ENCODE measurements at regions not wholly inside any gene's neighbourhood (a gene's known extent, or its start where the extent isn't known, plus 50 kb on each side); places are given as distances from the start of the nearest gene placed in this dataset.

- H3K4me1 ChIP-seq (ENCODE audit: control insufficient read depth in 1 of 2, insufficient read depth in 2 of 2, low read length in 2 of 2) = no peaks in the 10 kb centered on the region
- H3K27me3 ChIP-seq (ENCODE audit: control insufficient read depth in 1 of 2, insufficient read depth in 2 of 2, low read length in 2 of 2) = no peaks in the 10 kb centered on the region
- H3K9me3 ChIP-seq (ENCODE audit: control insufficient read depth in 1 of 2, low read length in 2 of 2) = no peaks in the 10 kb centered on the region
- H3K36me3 ChIP-seq (ENCODE audit: control insufficient read depth in 1 of 2, insufficient read depth in 2 of 2, low read length in 2 of 2) = no peaks in the 10 kb centered on the region
- H3K4me3 ChIP-seq (ENCODE audit: low read depth in 1 of 2, low read length in 2 of 2) = no peak overlapping the region
- no peak overlapping the region for H3K27ac ChIP-seq (ENCODE audit: low read depth, low read length)
- no peak overlapping the region for H3K9ac ChIP-seq (ENCODE audit: low read depth in 1 of 2, low read length in 2 of 2)
Measured at GRCh38 chr2:62354771-62355561, 151.0 kb downstream of the TMEM17 start.

DNA sequence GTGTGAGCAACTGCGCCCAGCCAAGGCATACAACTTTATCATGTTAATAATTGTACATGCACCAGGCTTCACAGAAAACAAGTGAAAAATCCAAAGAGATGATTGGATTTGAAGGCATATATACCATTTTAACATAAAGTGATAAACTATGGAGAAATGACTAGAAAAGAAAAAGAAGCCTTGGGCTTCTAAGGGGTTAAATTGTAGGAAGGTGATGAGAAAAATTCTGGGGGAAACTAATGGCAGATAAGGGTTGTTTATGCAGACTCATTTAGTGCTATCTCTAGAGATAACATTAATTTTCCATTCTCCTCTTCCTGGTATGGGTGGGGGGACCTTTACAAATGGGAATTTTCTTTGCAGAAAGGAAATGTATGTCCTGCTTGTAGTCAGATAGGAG is 154.0 kb downstream of the TMEM17 start:
- no peak overlapping the region for H3K9ac ChIP-seq (ENCODE audit: low read depth in 1 of 2, low read length in 2 of 2)
- no peaks in the 10 kb centered on the region for H3K4me1 ChIP-seq (ENCODE audit: control insufficient read depth in 1 of 2, insufficient read depth in 2 of 2, low read length in 2 of 2)
- H3K27me3 ChIP-seq (ENCODE audit: control insufficient read depth in 1 of 2, insufficient read depth in 2 of 2, low read length in 2 of 2) = no peaks in the 10 kb centered on the region
- no peak overlapping the region for H3K4me3 ChIP-seq (ENCODE audit: low read depth in 1 of 2, low read length in 2 of 2)
- H3K27ac ChIP-seq (ENCODE audit: low read depth, low read length) = no peak overlapping the region
- H3K9me3 ChIP-seq (ENCODE audit: control insufficient read depth in 1 of 2, low read length in 2 of 2) = no peaks in the 10 kb centered on the region
- no peaks in the 10 kb centered on the region for H3K36me3 ChIP-seq (ENCODE audit: control insufficient read depth in 1 of 2, insufficient read depth in 2 of 2, low read length in 2 of 2)

DNA sequence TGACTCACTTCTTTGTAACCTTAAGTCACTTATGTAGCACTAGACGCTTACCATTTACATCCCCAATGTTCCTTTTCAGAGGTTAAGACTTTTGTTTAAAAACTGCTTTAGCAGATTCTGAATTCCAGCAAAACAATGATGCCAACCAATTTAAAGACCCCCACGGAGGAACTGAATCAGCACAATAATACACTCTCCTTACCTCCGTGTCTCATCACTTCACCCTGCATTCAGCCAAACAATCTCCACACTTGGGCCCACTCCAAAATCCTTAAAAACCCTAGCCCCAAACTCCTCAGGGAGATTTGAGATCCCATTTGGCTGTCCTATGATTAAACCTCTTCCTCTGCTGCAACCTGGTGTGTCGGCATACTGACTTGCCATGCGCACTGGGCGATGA is 153.9 kb downstream of the B3GNT2 start:
- H3K27me3 ChIP-seq (ENCODE audit: control insufficient read depth in 1 of 2, insufficient read depth in 2 of 2, low read length in 2 of 2) = no peaks in the 10 kb centered on the region

GRCh38 chr2:62348700-62349099 is 152.8 kb downstream of the B3GNT2 start:
- Histone ChIP-seq H3K27ac (ENCODE audit: low read depth, low read length) (no peak overlapping the region), H3K9ac (ENCODE audit: low read depth in 1 of 2, low read length in 2 of 2) (no peak overlapping the region), H3K4me1 (ENCODE audit: control insufficient read depth in 1 of 2, insufficient read depth in 2 of 2, low read length in 2 of 2) (peaks cover 0 to 7% of the 10 kb centered on the region in 2 donors), H3K27me3 (ENCODE audit: control insufficient read depth in 1 of 2, insufficient read depth in 2 of 2, low read length in 2 of 2) (no peaks in the 10 kb centered on the region), H3K9me3 (ENCODE audit: control insufficient read depth in 1 of 2, low read length in 2 of 2) (no peaks in the 10 kb centered on the region), H3K36me3 (ENCODE audit: control insufficient read depth in 1 of 2, insufficient read depth in 2 of 2, low read length in 2 of 2) (no peaks in the 10 kb centered on the region), H3K4me3 (ENCODE audit: low read depth in 1 of 2, low read length in 2 of 2) (no peak overlapping the region)

More for the DNA sequence above, 153.9 kb downstream of the B3GNT2 start:
- H3K9me3 ChIP-seq (ENCODE audit: control insufficient read depth in 1 of 2, low read length in 2 of 2) = no peaks in the 10 kb centered on the region
- no peak overlapping the region for H3K27ac ChIP-seq (ENCODE audit: low read depth, low read length)
- H3K4me3 ChIP-seq (ENCODE audit: low read depth in 1 of 2, low read length in 2 of 2) = no peak overlapping the region
- H3K9ac ChIP-seq (ENCODE audit: low read depth in 1 of 2, low read length in 2 of 2) = no peak overlapping the region
- H3K36me3 ChIP-seq (ENCODE audit: control insufficient read depth in 1 of 2, insufficient read depth in 2 of 2, low read length in 2 of 2) = no peaks in the 10 kb centered on the region
- no peaks in the 10 kb centered on the region for H3K4me1 ChIP-seq (ENCODE audit: control insufficient read depth in 1 of 2, insufficient read depth in 2 of 2, low read length in 2 of 2)

- Histone ChIP-seq H3K36me3 (ENCODE audit: control insufficient read depth in 1 of 2, insufficient read depth in 2 of 2, low read length in 2 of 2) (no peaks in the 10 kb centered on the region), H3K4me3 (ENCODE audit: low read depth in 1 of 2, low read length in 2 of 2) (no peak overlapping the region), H3K9me3 (ENCODE audit: control insufficient read depth in 1 of 2, low read length in 2 of 2) (no peaks in the 10 kb centered on the region), H3K27me3 (ENCODE audit: control insufficient read depth in 1 of 2, insufficient read depth in 2 of 2, low read length in 2 of 2) (no peaks in the 10 kb centered on the region), H3K4me1 (ENCODE audit: control insufficient read depth in 1 of 2, insufficient read depth in 2 of 2, low read length in 2 of 2) (peaks cover 8 to 16% of the 10 kb centered on the region in 2 donors), H3K9ac (ENCODE audit: low read depth in 1 of 2, low read length in 2 of 2) (no peak overlapping the region), H3K27ac (ENCODE audit: low read depth, low read length) (no peak overlapping the region)
Measured at GRCh38 chr2:62347563-62348270, 151.8 kb downstream of the B3GNT2 start.

GRCh38 chr2:62344472-62344871 is 148.6 kb downstream of the B3GNT2 start:
- no peaks in the 10 kb centered on the region for H3K27me3 ChIP-seq (ENCODE audit: control insufficient read depth in 1 of 2, insufficient read depth in 2 of 2, low read length in 2 of 2)
- H3K27ac ChIP-seq (ENCODE audit: low read depth, low read length) = no peak overlapping the region
- H3K4me1 ChIP-seq (ENCODE audit: control insufficient read depth in 1 of 2, insufficient read depth in 2 of 2, low read length in 2 of 2) = peaks cover 8 to 17% of the 10 kb centered on the region in 2 donors
- H3K9ac ChIP-seq (ENCODE audit: low read depth in 1 of 2, low read length in 2 of 2) = no peak overlapping the region
- no peaks in the 10 kb centered on the region for H3K36me3 ChIP-seq (ENCODE audit: control insufficient read depth in 1 of 2, insufficient read depth in 2 of 2, low read length in 2 of 2)
- H3K4me3 ChIP-seq (ENCODE audit: low read depth in 1 of 2, low read length in 2 of 2) = no peak overlapping the region
- no peaks in the 10 kb centered on the region for H3K9me3 ChIP-seq (ENCODE audit: control insufficient read depth in 1 of 2, low read length in 2 of 2)

DNA sequence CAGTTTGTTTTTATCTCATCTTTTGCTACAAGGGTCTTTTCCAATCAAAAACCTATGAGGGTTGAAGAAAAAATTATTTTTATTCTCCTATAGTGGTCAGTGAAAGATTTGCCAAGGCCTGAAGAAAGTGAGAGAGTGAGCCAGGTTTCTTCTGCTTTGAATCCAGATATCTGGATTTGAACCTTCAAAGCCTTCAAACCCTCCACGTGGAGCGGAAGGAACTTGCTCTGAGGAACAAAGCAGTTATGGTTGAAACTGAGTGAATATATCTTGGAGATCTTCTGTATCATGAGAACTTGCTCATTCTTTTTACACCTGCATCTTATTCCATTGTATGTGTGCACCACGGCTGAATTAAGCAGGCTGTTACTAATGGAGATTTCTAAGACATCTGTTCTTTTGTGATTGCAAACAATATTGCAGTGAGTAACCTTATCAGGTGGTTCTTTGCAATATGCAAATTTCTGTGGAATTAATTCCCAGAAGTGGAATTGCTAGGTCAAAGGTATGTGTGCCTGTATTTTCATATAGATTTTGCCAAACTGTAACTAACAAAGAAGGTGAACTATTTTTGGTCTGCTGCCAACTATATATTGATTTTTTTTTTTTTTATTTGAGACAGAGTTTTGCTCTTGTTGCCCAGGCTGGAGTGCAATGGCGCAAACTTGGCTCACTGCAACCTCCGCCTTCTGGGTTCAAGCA is 147.9 kb downstream of the B3GNT2 start:
- H3K4me3 ChIP-seq (ENCODE audit: low read depth in 1 of 2, low read length in 2 of 2) = no peak overlapping the region
- H3K36me3 ChIP-seq (ENCODE audit: control insufficient read depth in 1 of 2, insufficient read depth in 2 of 2, low read length in 2 of 2) = no peaks in the 10 kb centered on the region
- H3K27me3 ChIP-seq (ENCODE audit: control insufficient read depth in 1 of 2, insufficient read depth in 2 of 2, low read length in 2 of 2) = no peaks in the 10 kb centered on the region
- H3K9me3 ChIP-seq (ENCODE audit: control insufficient read depth in 1 of 2, low read length in 2 of 2) = no peaks in the 10 kb centered on the region
- H3K9ac ChIP-seq (ENCODE audit: low read depth in 1 of 2, low read length in 2 of 2) = no peak overlapping the region
- no peak overlapping the region for H3K27ac ChIP-seq (ENCODE audit: low read depth, low read length)
- H3K4me1 ChIP-seq (ENCODE audit: control insufficient read depth in 1 of 2, insufficient read depth in 2 of 2, low read length in 2 of 2) = peaks cover 8 to 17% of the 10 kb centered on the region in 2 donors

- Histone ChIP-seq H3K9ac (ENCODE audit: low read depth in 1 of 2, low read length in 2 of 2) (no peak overlapping the region), H3K36me3 (ENCODE audit: control insufficient read depth in 1 of 2, insufficient read depth in 2 of 2, low read length in 2 of 2) (no peaks in the 10 kb centered on the region), H3K4me1 (ENCODE audit: control insufficient read depth in 1 of 2, insufficient read depth in 2 of 2, low read length in 2 of 2) (peaks cover 8 to 17% of the 10 kb centered on the region in 2 donors), H3K27ac (ENCODE audit: low read depth, low read length) (no peak overlapping the region), H3K4me3 (ENCODE audit: low read depth in 1 of 2, low read length in 2 of 2) (no peak overlapping the region), H3K27me3 (ENCODE audit: control insufficient read depth in 1 of 2, insufficient read depth in 2 of 2, low read length in 2 of 2) (no peaks in the 10 kb centered on the region), H3K9me3 (ENCODE audit: control insufficient read depth in 1 of 2, low read length in 2 of 2) (no peaks in the 10 kb centered on the region)
Measured at GRCh38 chr2:62343206-62343605, 147.3 kb downstream of the B3GNT2 start.

GRCh38 chr2:62340994-62341484 is 145.1 kb downstream of the B3GNT2 start:
- Histone ChIP-seq H3K9ac (ENCODE audit: low read depth in 1 of 2, low read length in 2 of 2) (no peak overlapping the region), H3K27me3 (ENCODE audit: control insufficient read depth in 1 of 2, insufficient read depth in 2 of 2, low read length in 2 of 2) (no peaks in the 10 kb centered on the region), H3K4me1 (ENCODE audit: control insufficient read depth in 1 of 2, insufficient read depth in 2 of 2, low read length in 2 of 2) (peaks cover 8 to 17% of the 10 kb centered on the region in 2 donors), H3K36me3 (ENCODE audit: control insufficient read depth in 1 of 2, insufficient read depth in 2 of 2, low read length in 2 of 2) (no peaks in the 10 kb centered on the region), H3K27ac (ENCODE audit: low read depth, low read length) (no peak overlapping the region), H3K4me3 (ENCODE audit: low read depth in 1 of 2, low read length in 2 of 2) (no peak overlapping the region), H3K9me3 (ENCODE audit: control insufficient read depth in 1 of 2, low read length in 2 of 2) (no peaks in the 10 kb centered on the region)

GRCh38 chr2:62339837-62340236 is 143.9 kb downstream of the B3GNT2 start:
- Histone ChIP-seq H3K4me1 (ENCODE audit: control insufficient read depth in 1 of 2, insufficient read depth in 2 of 2, low read length in 2 of 2) (peaks cover 8 to 17% of the 10 kb centered on the region in 2 donors), H3K27ac (ENCODE audit: low read depth, low read length) (no peak overlapping the region), H3K9me3 (ENCODE audit: control insufficient read depth in 1 of 2, low read length in 2 of 2) (no peaks in the 10 kb centered on the region), H3K27me3 (ENCODE audit: control insufficient read depth in 1 of 2, insufficient read depth in 2 of 2, low read length in 2 of 2) (no peaks in the 10 kb centered on the region), H3K9ac (ENCODE audit: low read depth in 1 of 2, low read length in 2 of 2) (no peak overlapping the region), H3K36me3 (ENCODE audit: control insufficient read depth in 1 of 2, insufficient read depth in 2 of 2, low read length in 2 of 2) (no peaks in the 10 kb centered on the region), H3K4me3 (ENCODE audit: low read depth in 1 of 2, low read length in 2 of 2) (no peak overlapping the region)

All from duodenal mucosa (tissue), 2 donors.